Left ventricle myocardium inferior (tissue), 1 donor: ENCODE measurements at regions not wholly inside any gene's neighbourhood (a gene's known extent, or its start where the extent isn't known, plus 50 kb on each side); places are given as distances from the start of the nearest gene placed in this dataset.
A peak's percentile ranks its signal among the peaks of the same experiment; 100 is the strongest.

Experiments used
- DNase-seq: peaks from one replicate; pipeline ENCODE4 v3.0.0-alpha.2; 2020
- H3K27ac ChIP-seq: fragments of 200-600 bp; replicated peaks from 2 replicates; pipeline ENCODE4 v1.8.0; 2021
- H3K27me3 ChIP-seq: fragments of 200-600 bp; 2 replicates; pipeline ENCODE4 v1.8.0; 2021; ENCODE audit warnings: low read depth
- H3K36me3 ChIP-seq: fragments of 200-600 bp; 2 replicates; pipeline ENCODE4 v1.8.0; 2021
- H3K4me1 ChIP-seq: fragments of 200-600 bp; 2 replicates; pipeline ENCODE4 v1.8.0; 2021
- H3K4me3 ChIP-seq: fragments of 200-600 bp; 2 replicates; pipeline ENCODE4 v1.8.0; 2021; ENCODE audit warnings: mild to moderate bottlenecking, moderate library complexity
- H3K9me3 ChIP-seq: fragments of 200-600 bp; replicated peaks from 2 replicates; pipeline ENCODE4 v1.8.0; 2021
- intact Hi-C: fragments of 100-400 bp; cut with micrococcal nuclease; formaldehyde crosslinking; loops from one replicate; pipeline ENCODE4 v1.11.0; 2022
- TF ChIP-seq, protein P1 (sequence below): fragments of 200-600 bp; IDR thresholded peaks from 2 replicates; pipeline ENCODE4 v1.8.0; 2021; ENCODE audit warnings: antibody characterized with exemption, mild to moderate bottlenecking, borderline replicate concordance
- donor health status: DM: no; HTN: yes; CAD: no; lungs with severe emphysema.

DNA sequence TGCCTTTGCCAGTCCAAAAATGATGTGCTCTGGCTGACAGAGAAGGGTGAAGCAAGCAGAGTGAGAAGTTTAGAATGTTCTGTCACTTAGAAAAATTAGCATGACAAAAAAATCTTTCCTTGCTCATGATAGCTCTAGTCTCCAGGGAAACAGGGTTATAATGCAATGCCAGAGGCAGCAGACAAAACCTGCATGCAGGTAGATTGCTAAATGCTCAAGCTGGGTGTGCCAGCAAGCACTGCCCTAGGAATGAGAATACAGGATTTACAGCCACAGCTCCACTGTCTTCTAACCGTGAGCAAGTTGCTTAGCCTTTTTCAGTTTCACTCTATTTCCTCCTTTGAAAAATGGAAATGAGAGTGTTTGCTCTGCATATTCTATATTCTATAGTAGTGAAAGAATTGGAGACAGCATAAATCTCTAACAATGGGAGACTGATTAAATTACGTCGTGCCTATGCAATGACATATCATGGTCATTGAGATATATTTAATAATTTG, 516.6 kb upstream of the C16orf82 start:
- Histone ChIP-seq H3K27ac (no peak overlapping the region), H3K4me1 (no peaks in the 10 kb centered on the region), H3K27me3 (peaks cover 7% of the 10 kb centered on the region), H3K36me3 (no peaks in the 10 kb centered on the region), H3K9me3 (no peaks in the 10 kb centered on the region), H3K4me3 (no peak overlapping the region)
- DNase-seq = no peak
- TF ChIP-seq, protein P1, sequence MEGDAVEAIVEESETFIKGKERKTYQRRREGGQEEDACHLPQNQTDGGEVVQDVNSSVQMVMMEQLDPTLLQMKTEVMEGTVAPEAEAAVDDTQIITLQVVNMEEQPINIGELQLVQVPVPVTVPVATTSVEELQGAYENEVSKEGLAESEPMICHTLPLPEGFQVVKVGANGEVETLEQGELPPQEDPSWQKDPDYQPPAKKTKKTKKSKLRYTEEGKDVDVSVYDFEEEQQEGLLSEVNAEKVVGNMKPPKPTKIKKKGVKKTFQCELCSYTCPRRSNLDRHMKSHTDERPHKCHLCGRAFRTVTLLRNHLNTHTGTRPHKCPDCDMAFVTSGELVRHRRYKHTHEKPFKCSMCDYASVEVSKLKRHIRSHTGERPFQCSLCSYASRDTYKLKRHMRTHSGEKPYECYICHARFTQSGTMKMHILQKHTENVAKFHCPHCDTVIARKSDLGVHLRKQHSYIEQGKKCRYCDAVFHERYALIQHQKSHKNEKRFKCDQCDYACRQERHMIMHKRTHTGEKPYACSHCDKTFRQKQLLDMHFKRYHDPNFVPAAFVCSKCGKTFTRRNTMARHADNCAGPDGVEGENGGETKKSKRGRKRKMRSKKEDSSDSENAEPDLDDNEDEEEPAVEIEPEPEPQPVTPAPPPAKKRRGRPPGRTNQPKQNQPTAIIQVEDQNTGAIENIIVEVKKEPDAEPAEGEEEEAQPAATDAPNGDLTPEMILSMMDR = no peak
- intact Hi-C loops = no loop called here

DNA sequence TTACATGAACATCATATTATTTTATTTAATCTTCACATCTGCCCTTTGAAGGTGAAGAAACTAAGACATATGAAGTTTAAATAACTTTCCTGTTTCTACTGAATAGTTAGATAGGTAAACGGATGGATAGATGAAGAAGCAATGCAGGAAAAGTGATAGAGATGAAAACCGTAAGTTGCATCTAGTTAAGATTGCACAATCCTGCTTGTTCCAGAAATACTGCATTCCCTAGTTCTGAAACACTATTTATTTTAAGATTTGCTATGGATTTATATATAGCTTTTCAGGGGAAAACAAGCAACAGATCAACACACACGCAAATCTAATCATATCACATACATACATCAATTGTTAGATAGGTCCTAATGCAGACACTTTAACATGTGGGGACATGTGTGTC, 512.7 kb upstream of the C16orf82 start:
- no peak for DNase-seq
- Histone ChIP-seq H3K36me3 (no peaks in the 10 kb centered on the region), H3K27me3 (peaks cover 6% of the 10 kb centered on the region), H3K9me3 (no peaks in the 10 kb centered on the region), H3K27ac (no peak overlapping the region), H3K4me3 (no peak overlapping the region), H3K4me1 (no peaks in the 10 kb centered on the region)
- TF ChIP-seq, protein P1 = no peak
- intact Hi-C loops = no loop called here

DNA sequence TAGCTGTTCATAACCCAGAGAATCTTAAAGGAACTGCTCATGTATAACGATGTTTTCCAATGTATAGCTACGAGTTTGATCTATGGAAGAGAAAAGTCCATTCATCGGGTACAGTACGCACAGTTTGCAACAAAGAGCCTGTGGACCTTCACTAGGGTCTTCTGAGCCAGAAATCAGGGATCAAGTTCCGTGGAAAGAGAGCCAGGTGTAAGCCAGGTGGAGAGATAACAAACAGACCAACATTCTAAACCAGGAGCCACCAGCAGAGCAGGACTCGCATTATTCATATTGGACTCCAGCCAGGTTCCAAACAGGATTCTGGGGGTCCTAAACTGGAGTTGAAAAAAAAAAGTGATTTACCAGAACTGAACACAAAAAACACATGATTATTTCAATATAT, 505.4 kb upstream of the C16orf82 start:
- no peak for DNase-seq
- Histone ChIP-seq H3K4me3 (no peak overlapping the region), H3K27ac (no peak overlapping the region), H3K4me1 (no peaks in the 10 kb centered on the region), H3K27me3 (peaks cover 26% of the 10 kb centered on the region), H3K36me3 (no peaks in the 10 kb centered on the region), H3K9me3 (no peaks in the 10 kb centered on the region)
- intact Hi-C loops = no loop called here
- TF ChIP-seq, protein P1 = no peak

DNA sequence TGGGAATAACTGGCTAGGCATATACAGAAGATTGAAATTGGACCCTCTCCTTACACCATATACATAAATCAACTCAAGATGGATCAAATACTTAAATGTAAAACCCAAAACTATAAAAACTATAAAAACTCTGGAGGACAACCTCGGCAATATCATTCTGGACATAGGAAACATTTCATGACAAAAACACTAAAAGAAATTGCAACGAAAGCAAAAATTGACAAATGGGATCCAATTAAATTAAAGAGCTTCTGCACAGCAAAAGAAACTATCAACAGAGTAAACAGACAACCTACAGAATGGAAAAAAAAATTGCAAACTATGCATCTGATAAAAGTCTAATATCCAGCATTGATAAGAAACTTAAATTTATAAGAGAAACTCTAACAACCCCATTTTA, 503.7 kb upstream of the C16orf82 start:
- H3K4me3 ChIP-seq = no peak overlapping the region
- no peaks in the 10 kb centered on the region for H3K9me3 ChIP-seq
- TF ChIP-seq, protein P1 = no peak

DNA sequence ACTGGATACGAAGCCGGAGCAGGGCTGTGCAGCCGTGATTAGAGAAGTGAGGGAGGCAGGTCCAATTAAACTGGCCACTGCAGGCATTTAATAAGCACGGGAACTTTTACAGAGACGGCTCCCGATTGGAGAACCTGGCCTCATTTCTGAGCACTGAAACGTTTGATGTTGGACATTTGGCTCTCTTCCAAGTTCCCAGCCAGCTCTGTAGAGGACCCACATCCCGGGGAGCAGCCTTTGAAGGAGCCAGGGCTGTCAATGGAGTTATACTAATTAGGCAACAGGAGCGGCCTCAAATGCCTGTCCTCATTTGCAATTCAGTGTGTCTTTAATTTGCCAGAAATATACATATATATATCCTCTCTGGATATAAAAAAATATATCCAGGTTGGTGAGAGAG, 499.4 kb upstream of the C16orf82 start:
- no peaks in the 10 kb centered on the region for H3K4me1 ChIP-seq
- intact Hi-C loops = no loop called here
- no peak overlapping the region for H3K27ac ChIP-seq
- no peaks in the 10 kb centered on the region for H3K36me3 ChIP-seq
- TF ChIP-seq, protein P1 = no peak
- peaks cover 12% of the 10 kb centered on the region for H3K27me3 ChIP-seq
- DNase-seq = no peak
- H3K9me3 ChIP-seq = no peaks in the 10 kb centered on the region
- H3K4me3 ChIP-seq = no peak overlapping the region

More for the DNA sequence above, 503.7 kb upstream of the C16orf82 start:
- H3K36me3 ChIP-seq = no peaks in the 10 kb centered on the region
- intact Hi-C loops = no loop called here
- H3K27ac ChIP-seq = no peak overlapping the region
- H3K4me1 ChIP-seq = no peaks in the 10 kb centered on the region
- no peak for DNase-seq
- H3K27me3 ChIP-seq = peaks cover 29% of the 10 kb centered on the region

DNA sequence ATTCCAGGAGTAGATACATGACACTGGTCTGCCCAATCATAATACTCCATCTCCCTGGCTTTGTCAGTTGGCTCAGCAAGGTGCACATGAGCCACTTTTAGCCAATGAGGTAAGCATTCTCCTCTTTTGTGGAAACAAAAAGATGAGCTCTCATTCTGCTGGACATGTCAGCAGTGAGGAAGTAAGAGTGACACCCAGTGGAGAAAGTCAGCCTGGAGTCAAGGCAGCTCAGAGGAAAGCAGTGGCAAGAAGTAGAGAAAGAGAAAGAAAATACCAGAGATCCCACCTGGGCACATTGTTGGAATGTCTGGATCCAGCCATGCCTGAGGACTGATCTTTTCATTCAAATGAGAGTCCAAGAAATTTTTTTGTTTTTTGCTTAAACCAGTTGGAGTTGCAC, 496.9 kb upstream of the C16orf82 start:
- TF ChIP-seq, protein P1 = peak; percentile 44
- Histone ChIP-seq H3K27ac (no peak overlapping the region), H3K9me3 (no peaks in the 10 kb centered on the region), H3K36me3 (no peaks in the 10 kb centered on the region), H3K4me1 (no peaks in the 10 kb centered on the region), H3K27me3 (peaks cover 8% of the 10 kb centered on the region), H3K4me3 (no peak overlapping the region)
- intact Hi-C loops = no loop called here
- DNase-seq = no peak
